ENCODE measurements at regions not wholly inside any gene's neighbourhood (a gene's known extent, or its start where the extent isn't known, plus 50 kb on each side); places are given as distances from the start of the nearest gene placed in this dataset.
"Not testable (repeated sequence)": the region's sequence is repeated elsewhere in the genome, so short reads cannot be mapped to it uniquely, and the experiment has no call there.

- TF ChIP-seq CTCF (conservative IDR thresholded peaks at IDR 0.05; ENCODE audit: low read length); EZH2phosphoT487 (IDR thresholded peaks at IDR 0.05; ENCODE audit: borderline replicate concordance, low read depth, low read length): not testable (repeated sequence)
Observed at GRCh38 chr9:41790719-41791363, 338.4 kb downstream of the CNTNAP3B start.

Measured in OCI-LY7 (cell line).